ENCODE measurements at regions not wholly inside any gene's neighbourhood (a gene's known extent, or its start where the extent isn't known, plus 50 kb on each side); places are given as distances from the start of the nearest gene placed in this dataset.
"Not testable (repeated sequence)": the region's sequence is repeated elsewhere in the genome, so short reads cannot be mapped to it uniquely, and the experiment has no call there.

DNA sequence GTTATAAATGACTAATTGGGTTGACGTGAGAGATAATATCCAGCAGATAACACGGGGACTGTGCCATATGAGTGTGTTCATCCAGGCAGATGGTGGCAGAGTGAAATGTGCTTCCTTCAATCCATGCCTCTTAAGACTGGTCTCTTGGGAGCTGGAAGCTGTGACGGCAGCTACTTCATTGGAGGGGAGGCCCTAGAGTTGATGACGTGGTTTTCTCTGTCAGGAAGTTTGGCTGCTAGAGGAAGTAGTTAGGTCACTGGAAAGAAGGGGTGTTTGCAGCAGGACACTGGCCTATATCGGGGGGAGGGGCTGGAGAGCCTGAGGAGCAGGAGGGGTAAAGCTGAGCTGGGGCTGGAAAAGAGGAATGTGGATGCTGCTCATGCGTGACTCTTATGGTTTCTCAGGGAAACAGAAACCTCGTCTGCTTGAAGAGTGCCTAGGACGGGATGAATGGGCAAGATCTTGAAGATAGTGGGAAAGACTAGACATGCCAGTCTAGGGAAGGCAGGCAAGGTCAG, 3051.6 kb downstream of the RPIA start:
- DNase-seq, result not testable (repeated sequence)

DNA sequence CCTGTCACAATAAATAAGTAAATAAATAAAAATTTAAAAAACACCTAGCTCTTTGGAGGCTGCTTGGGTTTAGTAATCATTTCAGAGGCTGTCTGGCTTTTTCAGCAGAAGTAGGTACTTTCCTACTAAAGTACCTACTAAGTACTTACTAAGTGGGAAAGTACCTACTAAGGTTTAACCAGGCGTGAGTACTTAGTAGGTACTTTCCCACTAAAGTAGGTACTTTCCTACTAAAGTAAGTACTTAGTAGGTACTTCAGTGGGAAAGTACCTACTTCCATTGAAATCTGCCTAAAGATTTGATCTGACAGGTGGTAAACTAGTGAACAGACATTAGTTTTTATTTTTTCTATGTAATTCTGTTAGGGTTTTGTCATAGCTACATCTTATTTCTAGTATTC, 3052.4 kb downstream of the RPIA start:
- DNase-seq, result not testable (repeated sequence)

DNA sequence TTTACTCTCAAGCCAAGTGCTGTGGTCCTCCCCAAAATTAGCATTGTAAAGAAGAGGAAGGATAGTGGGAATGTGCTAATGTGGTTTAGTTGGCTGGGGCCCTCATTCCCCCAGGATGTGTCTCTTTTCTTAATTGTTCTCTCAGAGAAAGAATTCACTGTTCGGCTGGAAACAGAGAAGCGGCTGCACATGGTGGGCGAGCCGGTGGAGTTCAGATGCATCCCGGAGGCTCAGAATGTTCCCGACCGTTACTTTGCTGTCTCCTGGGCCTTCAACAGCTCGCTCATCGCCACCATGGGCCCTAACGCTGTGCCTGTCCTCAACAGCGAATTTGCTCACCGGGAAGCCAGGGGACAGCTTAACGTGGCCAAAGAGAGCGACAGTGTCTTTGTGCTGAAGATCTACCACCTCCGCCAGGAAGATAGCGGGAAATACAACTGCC, 3053.2 kb downstream of the RPIA start:
- not testable (repeated sequence) for DNase-seq

DNA sequence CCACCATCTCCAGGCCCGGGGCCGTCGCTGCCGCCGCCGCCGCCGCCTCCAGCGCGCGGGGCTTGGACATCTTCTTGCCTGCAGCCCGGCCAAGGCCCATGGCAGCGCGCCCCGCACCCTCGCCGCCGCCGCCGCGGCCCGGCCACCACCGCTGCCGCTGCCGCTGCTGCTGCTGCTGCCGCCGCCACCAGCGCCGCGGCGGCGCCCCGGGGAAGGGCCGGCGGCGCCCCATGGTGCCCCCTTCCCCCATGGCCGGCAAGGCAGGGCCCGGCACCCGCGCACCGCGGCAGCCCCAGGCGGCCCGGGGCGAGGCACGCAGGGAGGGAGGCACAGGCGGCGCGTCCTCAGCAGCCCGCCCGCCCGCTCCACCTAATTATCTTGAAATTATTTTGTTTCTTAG, 3057.4 kb downstream of the RPIA start:
- DNase-seq, result peak in 1 of 2 experiments; percentile 1

DNA sequence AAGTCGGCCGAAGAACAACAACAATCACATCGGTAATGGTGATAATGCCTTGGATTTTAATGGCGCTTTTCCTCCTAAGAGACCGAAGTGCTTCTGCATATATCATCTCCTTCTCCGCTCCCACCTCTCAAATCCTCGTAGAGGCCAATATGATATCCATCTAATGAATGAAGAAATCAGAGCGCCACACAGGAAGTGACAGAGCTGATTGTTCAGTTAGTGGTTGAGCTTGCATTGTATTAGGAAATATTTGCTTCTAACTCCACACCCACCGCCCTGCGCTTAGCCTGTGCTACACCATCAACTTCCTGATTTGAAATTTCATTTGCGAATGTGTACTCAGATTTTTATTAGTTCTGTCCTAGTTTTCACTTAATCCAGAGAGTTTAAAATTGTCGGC, 3058.2 kb downstream of the RPIA start:
- DNase-seq, result not testable (repeated sequence)

DNA sequence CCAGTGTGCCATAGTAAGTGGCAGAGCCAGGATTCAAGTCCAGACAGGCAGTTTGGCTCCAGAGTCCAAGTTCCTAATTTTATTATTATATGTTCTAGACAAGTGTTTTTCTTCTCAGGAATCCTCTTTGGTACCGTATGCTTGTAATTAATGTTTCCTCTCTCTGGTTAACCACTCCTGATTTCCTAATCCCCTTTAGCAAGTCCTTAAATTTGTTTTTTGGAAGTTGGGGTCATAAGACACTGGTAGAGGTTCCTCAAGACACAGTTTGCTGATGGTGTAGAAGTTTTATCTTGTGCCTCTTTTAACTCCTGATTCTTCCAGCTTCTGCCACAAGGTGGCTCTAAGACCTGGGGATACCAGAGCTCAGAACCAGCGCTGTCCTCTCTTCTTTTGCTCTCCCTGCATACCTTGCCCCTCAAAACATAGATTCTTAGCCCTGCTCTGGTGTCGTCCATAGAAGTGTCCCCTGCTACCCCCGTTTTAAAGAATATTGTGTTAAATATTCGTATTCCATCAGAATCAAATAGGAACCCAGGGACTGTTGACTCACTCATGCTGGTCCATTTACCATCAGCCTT, 3068.0 kb downstream of the RPIA start:
- not testable (repeated sequence) for DNase-seq

DNA sequence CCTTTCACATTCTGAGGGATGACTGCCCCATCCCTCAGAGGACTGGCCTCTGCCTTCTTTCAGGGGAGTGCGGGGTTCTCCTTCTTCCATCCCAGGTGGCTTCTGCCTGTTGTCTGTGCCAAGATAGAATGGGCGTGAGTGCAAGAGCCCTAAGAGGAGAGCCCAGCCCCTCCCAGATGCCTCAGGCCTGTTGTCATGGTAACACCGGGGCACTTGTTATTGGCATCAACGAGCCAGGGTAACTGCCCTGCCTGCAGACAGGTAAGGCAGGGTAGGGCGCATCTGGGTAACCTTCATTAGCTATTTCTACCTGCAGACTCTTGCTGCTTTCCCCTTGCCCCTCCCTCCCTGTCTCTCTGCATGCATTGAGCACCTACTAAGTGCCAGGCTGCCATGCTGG, 3069.2 kb downstream of the RPIA start:
- DNase-seq, result not testable (repeated sequence)

DNA sequence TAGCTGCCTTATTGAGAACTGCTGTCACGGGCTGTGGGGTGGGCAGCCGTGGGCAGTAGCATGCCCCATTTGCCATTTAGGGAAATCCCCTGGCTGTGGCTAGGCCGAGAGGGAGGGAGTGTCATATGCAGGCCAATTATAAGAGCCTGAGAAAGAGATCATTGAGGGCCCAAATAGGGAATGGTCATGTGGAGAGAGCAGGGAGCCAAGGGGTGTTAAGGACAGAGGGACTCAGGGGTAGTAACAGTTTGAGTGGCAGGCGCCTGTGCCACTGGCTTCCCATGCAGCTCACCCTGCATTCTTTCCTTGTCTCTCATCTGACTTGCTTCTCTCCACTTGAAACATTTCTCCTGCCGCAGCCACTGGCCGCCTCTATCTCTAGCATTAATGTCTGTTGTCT, 3070.8 kb downstream of the RPIA start:
- DNase-seq, result not testable (repeated sequence)

DNA sequence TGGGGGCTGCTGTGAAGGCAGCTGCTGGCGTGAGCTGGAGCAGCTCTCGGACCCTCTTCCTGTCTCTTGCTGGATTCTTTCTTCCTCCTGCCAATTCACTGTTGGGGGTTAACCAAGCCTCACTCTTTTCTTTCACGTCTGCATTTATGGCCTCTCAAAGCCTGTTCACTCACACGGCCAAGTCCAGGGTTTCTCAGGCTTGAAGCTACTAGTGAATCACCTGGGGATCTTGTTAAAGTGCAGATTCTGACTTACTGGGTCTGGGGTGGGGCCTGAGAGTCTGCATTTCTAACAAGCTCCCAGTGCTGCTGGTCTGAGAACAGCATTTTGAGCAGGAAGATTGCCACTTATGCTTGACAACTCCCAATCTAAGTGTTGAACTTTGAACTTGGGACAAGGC, 3072.2 kb downstream of the RPIA start:
- not testable (repeated sequence) for DNase-seq

DNA sequence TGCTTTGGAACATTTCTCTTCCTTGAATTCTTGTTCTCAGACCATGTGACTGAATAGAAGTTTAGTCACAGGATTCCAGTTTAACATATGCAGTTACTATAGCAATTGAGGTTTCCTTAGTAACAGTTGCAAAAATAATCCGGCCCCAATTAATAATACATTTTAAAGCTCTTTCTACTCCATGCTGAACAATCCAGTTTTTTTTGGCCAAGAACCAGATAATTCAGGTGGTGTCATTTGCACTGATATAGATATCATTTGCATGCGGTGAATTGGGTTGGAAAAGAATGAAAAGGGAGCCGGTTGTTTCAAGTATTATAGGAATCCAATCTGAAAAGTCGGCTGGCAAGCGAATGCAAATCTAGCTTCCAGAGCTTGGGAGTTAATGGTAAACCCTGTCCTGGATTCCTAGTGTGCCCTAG, 3073.1 kb downstream of the RPIA start:
- not testable (repeated sequence) for DNase-seq

DNA sequence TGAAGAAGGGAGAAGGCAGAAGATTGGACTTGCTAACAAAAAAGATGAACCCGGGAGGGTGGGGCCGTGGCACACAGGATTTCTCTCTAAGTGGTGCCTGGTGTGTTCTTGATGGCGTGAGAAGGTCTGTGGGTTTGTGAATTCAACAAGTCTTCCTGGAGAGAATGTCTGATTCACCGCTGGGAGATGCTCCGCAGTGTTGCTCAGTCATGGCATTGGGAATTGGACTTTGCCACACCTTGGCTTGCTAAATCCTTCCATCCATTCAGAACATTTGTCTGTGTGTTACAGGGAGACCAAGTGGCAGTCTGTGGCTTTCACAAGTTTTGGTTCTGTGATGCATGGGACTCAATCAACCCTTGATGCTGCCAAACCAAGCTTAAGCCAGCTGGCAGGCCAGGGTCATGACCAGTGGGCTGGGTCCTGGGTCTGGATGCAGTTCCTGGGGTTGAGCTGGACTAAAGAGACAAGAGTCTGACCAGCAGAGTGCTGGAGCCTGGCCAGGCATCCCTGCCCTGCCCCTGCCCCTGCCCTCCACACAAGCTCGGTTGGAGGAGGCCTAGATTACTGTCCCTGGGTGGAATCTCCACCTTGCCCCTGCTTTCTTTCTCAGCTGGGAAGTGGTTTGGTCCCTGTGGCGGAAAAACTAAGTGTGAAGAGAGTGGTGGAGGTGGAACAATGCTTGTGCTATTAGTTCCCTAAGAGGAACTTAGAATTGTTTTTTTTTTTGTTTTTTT, 3073.7 kb downstream of the RPIA start:
- not testable (repeated sequence) for DNase-seq

DNA sequence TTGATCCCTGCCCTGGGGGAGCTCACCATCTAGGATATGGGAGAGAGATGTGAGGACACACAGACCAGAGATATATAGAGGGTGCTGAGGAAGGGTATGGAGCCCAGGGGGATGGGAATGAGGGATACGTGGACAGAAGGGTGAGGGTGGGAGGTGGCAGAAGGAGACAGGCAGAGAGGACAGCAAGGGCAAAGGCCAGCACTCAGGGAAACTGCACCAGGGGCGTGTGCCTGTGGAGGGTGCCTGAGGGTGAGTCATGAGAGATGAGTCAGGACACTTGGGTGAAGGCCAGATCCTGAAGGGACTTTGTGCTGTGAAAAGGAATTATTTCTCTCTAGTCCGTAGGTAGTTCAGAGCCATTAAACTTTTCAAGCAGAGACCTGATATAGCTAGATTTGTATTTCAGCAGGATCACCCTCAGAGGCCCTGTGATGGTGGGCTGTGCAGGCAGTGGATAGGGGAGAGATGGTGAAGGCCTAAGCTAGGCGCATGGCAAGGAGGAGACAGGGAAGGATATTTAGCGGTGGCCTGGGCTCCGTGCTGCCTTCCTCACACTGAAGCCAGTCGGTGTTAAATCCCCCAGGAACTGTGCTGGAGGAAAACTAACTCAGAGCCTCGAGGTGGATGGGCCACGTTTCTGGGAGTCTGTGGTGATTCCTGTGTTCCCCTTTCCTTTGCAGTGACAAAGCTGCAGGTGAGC, 3075.0 kb downstream of the RPIA start:
- not testable (repeated sequence) for DNase-seq

DNA sequence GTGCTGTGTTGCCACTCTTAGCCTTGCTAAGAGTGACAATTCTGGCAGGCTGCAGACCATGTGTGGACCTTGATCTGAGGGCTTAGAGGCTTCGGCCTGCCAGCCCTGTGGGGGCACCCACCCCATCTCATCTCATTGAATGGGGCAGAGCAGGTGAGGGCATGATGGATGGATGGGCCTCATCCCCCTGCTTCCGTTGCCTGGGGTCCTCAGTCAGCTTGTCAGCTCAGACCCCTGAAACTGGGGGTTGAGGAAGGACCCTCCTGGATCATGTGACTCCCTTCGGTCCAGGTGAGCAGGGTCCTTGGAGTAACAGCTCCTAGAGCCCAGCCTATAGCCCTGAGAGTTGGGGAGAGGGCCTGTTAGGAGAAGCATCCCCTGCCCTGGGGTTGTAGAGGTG, 3076.8 kb downstream of the RPIA start:
- not testable (repeated sequence) for DNase-seq

DNA sequence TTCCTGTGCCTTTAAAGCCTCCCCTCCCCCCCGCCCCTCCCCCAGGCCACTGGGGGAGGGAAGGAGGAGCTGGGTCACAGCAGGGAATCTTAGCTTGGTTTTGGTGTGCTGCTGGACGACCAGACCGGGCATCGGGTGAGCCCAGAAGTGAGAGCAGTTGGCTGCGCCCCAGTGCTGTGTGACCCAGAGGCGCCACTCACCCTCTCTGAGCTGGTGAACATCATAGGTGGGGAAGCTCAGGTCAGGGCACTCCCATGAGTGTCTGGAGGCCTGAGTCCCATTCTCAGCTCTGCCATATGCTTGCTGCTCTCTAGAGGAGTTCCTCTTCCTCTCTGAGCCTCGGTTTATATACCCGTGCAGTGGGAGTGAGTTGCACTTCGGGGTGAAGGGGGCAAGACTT, 3077.5 kb downstream of the RPIA start:
- not testable (repeated sequence) for DNase-seq

DNA sequence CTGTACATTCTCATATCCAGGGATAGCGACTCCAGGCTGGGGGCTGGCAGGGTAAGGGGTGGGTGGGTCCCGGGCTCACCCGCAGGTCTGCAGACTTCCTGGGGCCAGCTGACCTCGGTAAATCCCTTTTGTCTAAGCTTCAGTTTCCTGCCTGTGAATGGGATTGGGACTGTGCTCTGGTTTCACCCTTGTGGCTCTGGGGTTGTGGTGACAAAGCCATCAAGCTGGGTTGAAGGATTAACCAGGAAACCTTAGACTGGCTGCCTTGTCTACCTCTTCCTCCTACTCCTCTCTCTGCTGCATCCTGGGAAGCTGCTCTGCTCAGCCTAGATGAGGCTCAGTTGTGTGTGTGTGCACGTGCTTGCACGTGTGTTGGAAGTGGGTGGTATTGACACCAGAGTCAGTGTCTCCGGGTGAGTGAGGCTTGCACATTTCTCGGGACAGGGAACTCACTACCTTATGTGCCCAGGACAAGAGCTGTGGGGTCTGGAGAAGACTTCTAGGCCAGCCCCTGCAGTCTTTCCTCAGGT, 3078.6 kb downstream of the RPIA start:
- not testable (repeated sequence) for DNase-seq

DNA sequence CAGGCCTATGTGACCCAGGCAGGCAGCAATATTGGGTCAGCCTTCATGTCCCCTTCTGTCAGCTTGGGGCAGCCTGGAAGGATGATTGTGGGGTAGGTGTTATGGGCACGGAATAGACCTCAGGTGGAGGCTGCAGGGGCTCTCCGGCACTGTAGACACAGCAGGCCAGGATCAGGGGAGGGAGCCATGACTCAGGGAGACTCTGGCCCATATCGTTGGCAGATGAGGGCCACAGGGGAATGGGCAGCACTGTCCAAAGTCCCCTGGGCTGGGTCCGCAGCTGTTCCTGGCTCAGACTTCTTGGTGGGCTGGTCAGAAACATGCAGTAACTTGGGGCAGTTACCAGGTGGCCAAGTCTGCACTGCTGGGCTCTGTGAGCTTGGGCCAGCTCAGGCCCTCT, 3080.1 kb downstream of the RPIA start:
- DNase-seq, result not testable (repeated sequence)

DNA sequence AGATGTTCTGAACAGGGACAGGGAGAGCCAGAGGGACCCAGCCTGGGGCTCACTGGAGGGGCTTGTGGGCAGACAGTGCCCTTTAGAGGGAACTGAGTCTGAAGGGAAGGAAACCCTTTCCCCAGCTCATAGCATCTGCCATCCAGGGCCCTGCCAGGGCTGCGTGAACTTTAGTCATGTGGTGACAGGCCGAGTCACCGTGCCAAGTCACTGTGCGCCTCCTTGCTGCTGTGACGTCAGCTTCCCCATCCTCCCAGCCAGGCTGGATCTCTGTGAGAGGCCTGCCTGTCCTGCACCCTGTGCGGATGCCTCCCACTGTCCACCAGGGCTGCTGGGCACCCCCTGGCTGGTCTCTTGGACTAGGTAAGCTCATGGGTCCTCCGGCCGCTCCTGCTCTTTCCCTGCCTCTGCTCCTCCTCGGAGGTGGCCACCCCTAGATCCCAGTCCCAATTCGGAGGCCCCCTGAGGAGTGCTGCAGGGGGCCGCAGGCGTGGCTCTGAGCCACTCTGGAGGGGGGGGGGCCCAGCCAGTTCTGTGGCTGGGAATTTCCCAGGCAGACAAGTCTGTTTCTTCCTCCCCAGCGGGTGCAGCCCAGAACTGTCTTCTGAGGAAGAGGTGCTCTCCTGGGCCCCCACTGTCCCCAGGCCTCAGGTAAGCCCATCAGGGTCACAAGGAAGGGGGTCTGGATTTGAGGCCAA, 3080.9 kb downstream of the RPIA start:
- not testable (repeated sequence) for DNase-seq

DNA sequence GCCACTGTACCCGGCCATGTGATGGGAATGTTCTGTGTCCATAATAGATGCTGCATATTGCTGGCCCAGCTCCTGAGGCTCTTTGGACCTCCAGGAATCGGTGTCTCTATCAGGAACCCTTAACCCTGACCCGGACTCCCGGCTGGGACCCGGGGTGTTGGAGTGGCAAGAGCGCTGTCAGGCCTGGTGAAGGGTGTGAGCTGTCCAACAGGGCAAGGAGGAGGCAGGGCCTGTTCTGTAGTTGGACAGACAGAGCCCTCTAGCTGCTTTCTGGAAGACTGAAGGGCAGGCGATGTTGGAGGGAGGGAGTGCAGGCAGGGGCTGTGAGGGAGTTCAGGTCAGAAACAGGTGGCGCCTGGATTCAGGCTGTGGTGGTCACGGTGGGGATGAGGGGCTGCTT, 3082.3 kb downstream of the RPIA start:
- DNase-seq, result not testable (repeated sequence)

DNA sequence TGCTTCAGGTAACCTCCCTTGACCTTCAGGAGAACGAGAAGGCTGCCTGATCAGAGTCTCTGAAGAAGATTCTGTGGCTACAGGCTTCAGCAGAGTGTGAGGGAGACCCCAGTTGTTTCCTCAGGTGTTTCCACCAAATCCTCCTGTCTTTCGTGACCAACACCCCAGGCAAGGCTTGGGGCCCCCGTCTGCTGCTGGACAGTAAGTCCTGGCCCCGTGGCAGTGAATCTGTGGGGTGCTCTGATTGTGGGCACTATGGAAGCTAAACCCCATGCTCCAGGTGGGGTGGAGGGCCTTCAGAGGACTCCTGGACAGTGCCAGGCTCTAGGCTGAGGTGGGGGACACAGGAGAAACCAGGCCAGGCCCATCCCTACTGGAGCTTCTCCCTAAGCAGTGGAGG, 3083.7 kb downstream of the RPIA start:
- not testable (repeated sequence) for DNase-seq

DNA sequence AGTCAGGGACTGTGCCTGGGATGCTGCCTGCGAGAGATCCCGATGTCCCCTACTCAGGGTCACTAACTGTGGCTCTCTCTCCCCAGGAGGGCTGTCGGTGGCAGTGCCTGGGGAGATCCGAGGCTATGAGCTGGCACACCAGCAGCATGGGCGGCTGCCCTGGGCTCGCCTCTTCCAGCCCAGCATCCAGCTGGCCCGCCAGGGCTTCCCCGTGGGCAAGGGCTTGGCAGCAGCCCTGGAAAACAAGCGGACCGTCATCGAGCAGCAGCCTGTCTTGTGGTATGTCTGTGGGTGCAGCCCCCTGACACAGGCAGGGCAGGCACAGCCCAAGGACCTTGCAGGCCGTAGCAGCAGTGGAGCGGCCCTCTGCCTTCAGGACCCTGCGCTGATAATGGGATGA, 3088.9 kb downstream of the RPIA start:
- not testable (repeated sequence) for DNase-seq

DNA sequence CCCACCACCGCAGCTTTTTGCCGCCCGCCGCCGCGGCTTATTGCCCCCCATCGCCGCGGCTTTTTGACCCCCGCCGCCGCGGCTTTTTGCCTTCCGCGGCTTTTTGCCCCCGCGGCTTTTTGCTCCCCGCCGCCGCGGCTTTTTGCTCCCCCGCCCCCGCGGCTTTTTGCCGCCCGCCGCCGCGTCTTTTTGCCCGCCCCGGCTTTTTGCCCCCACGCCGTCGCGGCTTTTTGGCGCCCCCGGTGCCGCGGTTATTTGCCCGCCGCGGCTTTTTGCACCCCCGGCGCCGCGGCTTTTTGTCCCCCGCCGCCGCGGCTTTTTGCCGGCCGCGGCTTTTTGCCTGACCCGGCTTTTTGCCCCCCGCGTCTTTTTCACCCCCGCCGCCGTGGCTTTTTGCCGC, 3061.8 kb upstream of the TEKT4 start:
- not testable (repeated sequence) for DNase-seq
